HFF-Myc (cell line): ENCODE measurements at regions not wholly inside any gene's neighbourhood (a gene's known extent, or its start where the extent isn't known, plus 50 kb on each side); places are given as distances from the start of the nearest gene placed in this dataset.

ENCODE experiments used
- DNase-seq: peaks from one replicate; pipeline ENCODE4 v3.0.0-alpha.2; 2011; ENCODE audit warnings: low read depth; ENCODE audit errors: extremely low read depth
- H3K4me3 ChIP-seq: replicated peaks from 2 replicates; pipeline ENCODE4 v1.5.1; 2011; ENCODE audit warnings: low read depth, mild to moderate bottlenecking, control low read depth, low read length
- TF ChIP-seq, protein P1 (sequence below): IDR thresholded peaks from 2 replicates; pipeline ENCODE4 v1.5.1; 2012; ENCODE audit warnings: mild to moderate bottlenecking, low read depth, low read length, control low read depth; ENCODE audit errors: missing control alignments

DNA sequence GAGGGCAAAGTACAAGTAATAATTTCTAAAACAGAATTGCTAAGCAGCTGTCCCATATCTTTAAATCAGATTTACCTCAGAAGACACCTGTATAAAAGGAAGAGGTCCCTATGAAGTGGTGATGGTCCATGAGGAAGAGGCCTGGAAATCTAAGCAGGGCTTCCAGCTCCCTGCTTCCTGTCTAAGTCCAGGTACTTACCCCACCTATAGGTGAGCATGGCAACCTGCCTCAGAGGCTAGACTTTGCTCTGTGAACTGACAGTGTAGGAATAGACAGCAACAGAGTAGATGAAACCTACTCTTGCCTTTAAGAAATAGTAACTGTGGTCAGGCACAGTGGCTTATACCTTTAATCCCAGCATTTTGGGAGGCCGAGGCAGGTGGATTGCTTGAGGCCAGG lies 55.8 kb upstream of the ARRDC3 start:
- TF ChIP-seq, protein P1, sequence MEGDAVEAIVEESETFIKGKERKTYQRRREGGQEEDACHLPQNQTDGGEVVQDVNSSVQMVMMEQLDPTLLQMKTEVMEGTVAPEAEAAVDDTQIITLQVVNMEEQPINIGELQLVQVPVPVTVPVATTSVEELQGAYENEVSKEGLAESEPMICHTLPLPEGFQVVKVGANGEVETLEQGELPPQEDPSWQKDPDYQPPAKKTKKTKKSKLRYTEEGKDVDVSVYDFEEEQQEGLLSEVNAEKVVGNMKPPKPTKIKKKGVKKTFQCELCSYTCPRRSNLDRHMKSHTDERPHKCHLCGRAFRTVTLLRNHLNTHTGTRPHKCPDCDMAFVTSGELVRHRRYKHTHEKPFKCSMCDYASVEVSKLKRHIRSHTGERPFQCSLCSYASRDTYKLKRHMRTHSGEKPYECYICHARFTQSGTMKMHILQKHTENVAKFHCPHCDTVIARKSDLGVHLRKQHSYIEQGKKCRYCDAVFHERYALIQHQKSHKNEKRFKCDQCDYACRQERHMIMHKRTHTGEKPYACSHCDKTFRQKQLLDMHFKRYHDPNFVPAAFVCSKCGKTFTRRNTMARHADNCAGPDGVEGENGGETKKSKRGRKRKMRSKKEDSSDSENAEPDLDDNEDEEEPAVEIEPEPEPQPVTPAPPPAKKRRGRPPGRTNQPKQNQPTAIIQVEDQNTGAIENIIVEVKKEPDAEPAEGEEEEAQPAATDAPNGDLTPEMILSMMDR: no peak
- H3K4me3 ChIP-seq: no peak overlapping the region
- DNase-seq: no peak

DNA sequence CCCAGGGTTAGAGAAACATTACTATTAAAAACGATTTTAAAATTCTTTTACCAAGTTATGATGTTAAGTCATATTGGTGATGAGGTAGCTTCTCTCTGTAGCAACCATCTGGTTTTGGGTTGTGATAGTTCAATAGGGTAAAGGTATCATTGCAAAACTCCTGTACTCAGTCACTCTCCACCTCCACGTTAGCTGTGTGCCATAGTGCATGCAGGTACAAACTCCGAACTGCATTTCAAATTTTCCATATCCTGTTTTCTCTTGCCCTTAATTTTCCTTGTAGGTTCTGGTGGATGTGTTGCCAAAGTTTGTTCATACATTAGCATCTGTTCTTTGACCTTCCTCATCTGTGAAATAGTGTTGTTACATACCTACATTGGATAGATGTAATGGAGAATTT lies 53.1 kb upstream of the ARRDC3 start:
- H3K4me3 ChIP-seq: no peak overlapping the region
- TF ChIP-seq, protein P1: no peak
- DNase-seq: no peak

DNA sequence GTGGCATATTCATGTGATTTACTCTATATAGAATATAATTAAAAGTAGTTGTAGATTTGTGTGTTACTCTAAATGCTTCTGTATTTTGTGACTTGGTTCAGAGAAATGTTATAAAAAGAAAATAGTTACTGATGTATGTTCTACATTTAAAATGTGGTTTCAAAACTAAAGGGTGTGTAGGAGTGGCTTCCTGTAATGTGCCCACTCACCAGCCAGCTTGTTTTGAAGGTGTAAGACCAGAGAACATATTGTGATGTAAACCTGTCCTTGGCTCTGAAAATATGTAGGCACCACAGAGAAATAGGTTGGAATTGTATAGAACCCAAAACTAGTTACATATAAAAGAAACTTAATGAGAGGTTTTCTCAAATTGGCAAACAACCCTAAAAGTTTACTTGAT lies 51.2 kb upstream of the ARRDC3 start:
- H3K4me3 ChIP-seq: no peak overlapping the region
- no peak for DNase-seq
- TF ChIP-seq, protein P1: no peak

DNA sequence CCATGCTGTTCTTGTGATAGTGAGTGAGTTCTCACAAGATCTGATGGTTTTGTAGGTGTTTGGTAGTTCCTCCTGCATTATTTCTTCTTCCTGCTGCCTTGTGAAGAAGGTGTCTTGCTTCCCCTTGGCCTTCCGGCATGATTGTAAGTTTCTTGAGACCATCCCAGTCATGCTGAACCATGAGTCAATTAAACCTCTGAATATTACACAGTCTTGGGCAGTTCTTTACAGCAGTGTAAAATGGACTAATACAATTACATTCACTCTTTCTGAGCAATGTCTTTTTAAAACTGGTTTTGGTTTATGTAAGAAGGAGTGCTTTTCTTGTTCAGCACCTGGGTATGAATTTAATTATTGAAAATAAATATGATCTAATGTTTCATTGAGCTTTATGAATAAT lies 50.7 kb upstream of the ARRDC3 start:
- DNase-seq: no peak
- H3K4me3 ChIP-seq: no peak overlapping the region
- TF ChIP-seq, protein P1: no peak
